Brain microvascular endothelial cell (primary cell): ENCODE measurements at regions not wholly inside any gene's neighbourhood (a gene's known extent, or its start where the extent isn't known, plus 50 kb on each side); places are given as distances from the start of the nearest gene placed in this dataset.
"Not testable (repeated sequence)": the region's sequence is repeated elsewhere in the genome, so short reads cannot be mapped to it uniquely, and the experiment has no call there.

Source experiments
- DNase-seq: peaks from one replicate; pipeline ENCODE4 v3.0.0-alpha.2; 2020
- H3K27ac ChIP-seq: fragments of 250-450 bp; sonication (Bioruptor Pico); 2 replicates; pipeline ENCODE4 v1.5.1; 2020; ENCODE audit warnings: mild to moderate bottlenecking, moderate library complexity
- H3K27me3 ChIP-seq: fragments of 250-450 bp; sonication (Bioruptor Pico); replicated peaks from 2 replicates; pipeline ENCODE4 v1.5.1; 2020; ENCODE audit warnings: mild to moderate bottlenecking
- H3K36me3 ChIP-seq: fragments of 250-450 bp; sonication (Bioruptor Pico); replicated peaks from 2 replicates; pipeline ENCODE4 v1.5.1; 2020; ENCODE audit warnings: mild to moderate bottlenecking
- H3K4me3 ChIP-seq: 2 replicates; pipeline ENCODE4 v1.5.1; 2011; ENCODE audit warnings: low read depth, mild to moderate bottlenecking, control low read depth, low read length, moderate library complexity
- in situ Hi-C: cut with HindIII; loops from 2 replicates; pipeline ENCODE4 v1.10.0; 2017; ENCODE audit warnings: low sequenced_read_pairs, low pct_ligation_motif_present
- TF ChIP-seq, protein P1 (sequence below): IDR thresholded peaks from 2 replicates; pipeline ENCODE4 v1.5.1; 2011; ENCODE audit warnings: low read depth, mild to moderate bottlenecking, moderate library complexity, low read length, control low read depth, inconsistent platforms; ENCODE audit errors: missing control alignments

GRCh38 chr1:115160728-115161127 lies 71.4 kb upstream of the TSPAN2 start:
- in situ Hi-C loops, result no loop called here
- DNase-seq, result no peak
- H3K4me3 ChIP-seq, result no peak overlapping the region

DNA sequence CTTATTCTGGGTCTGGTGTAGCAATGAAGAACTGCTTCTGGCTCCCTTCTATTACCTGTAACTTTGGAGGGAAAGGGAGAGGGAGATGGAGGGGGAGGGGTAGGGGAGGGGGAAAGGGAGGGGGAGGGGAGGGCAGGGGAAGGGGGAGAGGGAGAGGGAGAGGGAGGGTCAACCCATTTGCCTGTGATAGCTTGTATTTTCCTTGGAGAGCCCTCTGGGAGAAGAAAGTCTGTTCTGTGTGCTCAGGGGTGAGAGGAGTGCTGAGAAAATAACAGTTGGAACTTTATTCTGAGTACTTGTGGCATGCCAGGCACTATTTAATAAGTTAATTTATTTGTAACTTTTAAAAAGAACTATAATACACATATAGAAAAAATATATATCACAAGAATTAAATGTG lies 70.7 kb upstream of the TSPAN2 start:
- TF ChIP-seq, protein P1, sequence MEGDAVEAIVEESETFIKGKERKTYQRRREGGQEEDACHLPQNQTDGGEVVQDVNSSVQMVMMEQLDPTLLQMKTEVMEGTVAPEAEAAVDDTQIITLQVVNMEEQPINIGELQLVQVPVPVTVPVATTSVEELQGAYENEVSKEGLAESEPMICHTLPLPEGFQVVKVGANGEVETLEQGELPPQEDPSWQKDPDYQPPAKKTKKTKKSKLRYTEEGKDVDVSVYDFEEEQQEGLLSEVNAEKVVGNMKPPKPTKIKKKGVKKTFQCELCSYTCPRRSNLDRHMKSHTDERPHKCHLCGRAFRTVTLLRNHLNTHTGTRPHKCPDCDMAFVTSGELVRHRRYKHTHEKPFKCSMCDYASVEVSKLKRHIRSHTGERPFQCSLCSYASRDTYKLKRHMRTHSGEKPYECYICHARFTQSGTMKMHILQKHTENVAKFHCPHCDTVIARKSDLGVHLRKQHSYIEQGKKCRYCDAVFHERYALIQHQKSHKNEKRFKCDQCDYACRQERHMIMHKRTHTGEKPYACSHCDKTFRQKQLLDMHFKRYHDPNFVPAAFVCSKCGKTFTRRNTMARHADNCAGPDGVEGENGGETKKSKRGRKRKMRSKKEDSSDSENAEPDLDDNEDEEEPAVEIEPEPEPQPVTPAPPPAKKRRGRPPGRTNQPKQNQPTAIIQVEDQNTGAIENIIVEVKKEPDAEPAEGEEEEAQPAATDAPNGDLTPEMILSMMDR, result no peak
- Histone ChIP-seq H3K27ac (no peak overlapping the region), H3K4me3 (no peak overlapping the region), H3K36me3 (no peaks in the 10 kb centered on the region), H3K27me3 (no peaks in the 10 kb centered on the region)
- no peak for DNase-seq
- in situ Hi-C loops, result no loop called here

More at GRCh38 chr1:115160728-115161127, 71.4 kb upstream of the TSPAN2 start:
- no peaks in the 10 kb centered on the region for H3K27me3 ChIP-seq
- TF ChIP-seq, protein P1, result no peak
- no peak overlapping the region for H3K27ac ChIP-seq
- H3K36me3 ChIP-seq, result no peaks in the 10 kb centered on the region

DNA sequence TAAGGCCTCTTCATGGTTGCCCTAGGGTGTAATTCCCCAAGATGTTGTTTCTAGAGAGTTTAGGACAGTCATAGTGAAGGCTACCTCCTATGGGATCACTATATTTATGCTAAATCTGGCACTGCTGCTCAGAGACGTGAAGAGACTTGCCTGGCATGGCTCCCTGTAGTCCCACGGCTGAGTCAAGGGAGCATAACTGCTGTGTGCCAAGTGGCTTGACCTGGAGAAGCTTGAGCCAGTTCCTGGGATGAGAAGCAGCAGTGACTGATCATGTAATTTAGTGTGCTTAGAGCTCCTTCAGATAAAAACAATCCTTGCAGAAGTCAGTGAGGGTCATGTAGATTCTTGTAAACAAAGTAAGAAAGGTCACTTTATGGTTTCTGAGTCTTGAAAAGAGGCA lies 68.9 kb upstream of the TSPAN2 start:
- H3K27ac ChIP-seq, result no peak overlapping the region
- no peaks in the 10 kb centered on the region for H3K27me3 ChIP-seq
- no peak for DNase-seq
- in situ Hi-C loops, result no loop called here
- H3K4me3 ChIP-seq, result no peak overlapping the region
- H3K36me3 ChIP-seq, result no peaks in the 10 kb centered on the region
- TF ChIP-seq, protein P1, result no peak

DNA sequence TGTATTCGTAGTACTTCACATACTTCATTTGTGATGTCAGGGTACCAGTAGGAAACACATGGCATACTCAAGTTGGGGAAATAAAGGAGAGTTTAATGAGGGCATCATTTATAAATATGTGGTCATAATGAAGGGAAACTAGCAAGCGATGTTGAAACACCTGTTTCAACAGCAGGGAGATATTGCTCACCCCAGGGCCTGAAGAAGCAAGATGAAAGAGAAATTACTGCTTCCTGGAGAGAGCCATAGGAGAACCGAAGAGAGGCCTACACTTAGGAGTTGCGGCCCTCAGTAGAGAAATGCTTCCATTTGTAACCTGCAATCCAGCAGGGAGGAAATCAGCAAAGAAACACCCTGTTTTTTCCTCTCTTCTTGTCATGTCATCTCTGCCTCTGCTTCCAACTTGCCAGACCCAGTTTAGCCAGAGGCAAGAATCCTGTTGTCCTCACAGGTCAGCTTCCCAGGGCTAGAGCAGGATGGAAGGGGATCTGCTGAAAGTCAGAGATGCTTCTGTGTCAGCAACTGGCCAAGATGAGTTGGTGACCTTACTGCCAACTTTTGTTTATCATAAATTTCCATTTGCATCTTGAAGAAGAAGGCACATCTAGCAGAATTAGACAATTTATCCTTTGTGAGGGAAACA lies 67.6 kb upstream of the TSPAN2 start:
- DNase-seq, result no peak
- H3K36me3 ChIP-seq, result no peaks in the 10 kb centered on the region
- no peak overlapping the region for H3K27ac ChIP-seq
- H3K4me3 ChIP-seq, result no peak overlapping the region
- in situ Hi-C loops, result no loop called here
- no peaks in the 10 kb centered on the region for H3K27me3 ChIP-seq
- TF ChIP-seq, protein P1, result no peak

- Histone ChIP-seq H3K4me3 (no peak overlapping the region), H3K36me3 (no peaks in the 10 kb centered on the region), H3K27ac (no peak overlapping the region), H3K27me3 (no peaks in the 10 kb centered on the region)
- in situ Hi-C loops, result no loop called here
- DNase-seq, result no peak
- TF ChIP-seq, protein P1, result no peak
These were observed 64.8 kb upstream of the TSPAN2 start for GRCh38 chr1:115153966-115154557.

GRCh38 chr1:115147928-115148327 lies 58.6 kb upstream of the TSPAN2 start:
- H3K4me3 ChIP-seq, in situ Hi-C loops, H3K27me3 ChIP-seq, H3K27ac ChIP-seq, H3K36me3 ChIP-seq, DNase-seq: not testable (repeated sequence)
